Frontal cortex (tissue), 3 donors: ENCODE measurements at regions not wholly inside any gene's neighbourhood (a gene's known extent, or its start where the extent isn't known, plus 50 kb on each side); places are given as distances from the start of the nearest gene placed in this dataset.

Experiments used
- DNase-seq, 2 donors: peaks; one replicate each; pipeline ENCODE4 v3.0.0; 2012; ENCODE audit warnings: low spot score in 2 of 2
- FAIRE-seq: peaks from 2 replicates; lab custom pipeline; 2012; peaks lifted over from hg19 to GRCh38; lab: Jason Lieb, UNC
- donor health status: control.
- donor health status: control.
- donor health status: control.

DNA sequence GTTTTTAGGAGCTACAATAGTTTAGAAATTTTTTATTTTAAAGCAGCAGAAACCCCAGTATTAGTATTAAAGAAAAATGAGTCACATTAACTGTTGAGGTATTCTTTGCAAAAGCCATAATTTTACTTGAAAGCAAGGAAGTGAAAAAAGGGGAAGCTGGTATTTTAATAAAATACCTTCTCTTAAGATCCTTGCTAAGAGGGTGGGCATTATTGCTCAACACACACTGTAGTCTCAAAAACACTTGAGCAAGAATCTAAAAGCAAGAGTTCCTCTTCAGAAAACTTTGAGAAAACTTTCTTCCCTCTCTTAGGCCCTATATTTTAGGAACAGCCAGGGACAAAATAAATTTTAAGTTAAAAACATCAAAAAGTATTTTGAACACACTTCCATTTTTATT, 259.4 kb upstream of the DIAPH2 start:
- no peak for FAIRE-seq

GRCh38 chrX:96430756-96431455, 253.7 kb upstream of the DIAPH2 start:
- DNase-seq (no peak), FAIRE-seq (no peak)

More for the DNA sequence above, 259.4 kb upstream of the DIAPH2 start:
- DNase-seq = no peak

GRCh38 chrX:96432647-96433046, 252.0 kb upstream of the DIAPH2 start:
- DNase-seq (no peak), FAIRE-seq (no peak)

DNA sequence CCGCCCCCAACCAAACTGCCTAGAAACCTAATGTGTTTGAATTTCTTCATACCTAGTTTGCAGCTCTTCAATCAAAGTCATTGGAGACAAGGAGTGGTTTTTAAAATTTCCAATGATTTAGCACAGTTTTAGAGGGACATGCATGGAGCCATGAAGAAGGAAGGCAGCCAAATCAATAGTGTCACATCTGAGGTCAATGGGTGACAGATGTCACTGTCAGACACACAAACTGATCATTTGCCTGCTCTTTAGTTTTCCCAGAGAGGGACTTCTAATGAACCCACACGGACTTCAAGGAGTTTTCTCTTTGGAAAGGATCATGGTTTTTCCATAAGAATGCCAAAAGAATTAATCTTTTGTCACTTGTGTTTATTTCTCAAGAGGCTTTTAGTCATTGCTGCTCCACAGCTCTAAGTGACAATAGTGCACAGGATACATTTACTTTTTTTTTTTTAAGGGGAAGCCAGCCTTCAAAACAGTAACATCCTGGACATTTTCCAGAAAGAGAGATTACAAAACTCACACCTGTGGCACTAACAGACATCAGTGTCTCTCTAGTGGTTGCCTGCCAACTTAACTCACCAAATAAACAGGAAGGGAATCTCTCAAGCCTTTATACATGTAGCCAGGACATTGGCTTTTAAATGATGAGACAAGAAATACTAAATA, 251.1 kb upstream of the DIAPH2 start:
- FAIRE-seq (no peak), DNase-seq (no peak)

- DNase-seq = no peak
- no peak for FAIRE-seq
Observed at GRCh38 chrX:96435378-96436035, 249.1 kb upstream of the DIAPH2 start.

DNA sequence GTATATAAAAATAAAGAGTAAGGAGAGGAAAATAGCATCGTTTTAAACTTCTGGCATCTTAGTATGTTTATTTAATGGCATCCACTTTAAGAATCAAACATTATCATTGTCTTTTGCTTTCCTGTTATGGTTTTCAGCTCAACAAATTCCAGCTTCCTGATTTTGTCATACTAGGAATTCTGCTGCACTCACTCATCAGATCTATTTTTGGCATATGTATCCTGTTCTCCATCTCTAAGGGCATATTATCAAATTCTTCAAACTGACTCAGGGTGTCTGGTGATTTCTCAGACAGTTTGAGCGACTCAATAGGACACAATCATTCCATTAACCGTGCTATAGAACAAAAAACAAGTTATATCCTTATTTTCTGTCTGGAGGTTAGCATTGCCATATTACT, 248.5 kb upstream of the DIAPH2 start:
- no peak for DNase-seq
- no peak for FAIRE-seq

GRCh38 chrX:96438803-96439202, 245.8 kb upstream of the DIAPH2 start:
- FAIRE-seq = no peak
- DNase-seq = no peak

DNA sequence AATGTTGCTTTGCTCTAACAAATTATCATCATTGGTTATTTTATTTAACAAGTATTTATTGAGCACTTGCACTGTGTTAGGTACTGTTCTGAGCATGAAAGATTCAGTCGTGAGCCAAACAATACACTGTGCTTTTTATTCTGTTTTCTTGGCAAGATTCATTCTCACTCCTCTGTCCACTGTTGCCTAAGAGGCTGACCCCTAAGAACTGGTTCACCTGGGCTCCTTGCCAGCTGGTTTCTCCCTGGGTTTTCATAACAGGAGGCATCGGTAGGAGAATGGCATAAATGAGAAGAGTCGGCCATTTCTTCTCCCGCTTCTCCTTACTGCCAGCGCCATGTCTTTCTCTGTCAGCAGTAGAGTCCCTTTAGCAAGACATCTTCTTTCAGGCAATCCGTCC, 243.7 kb upstream of the DIAPH2 start:
- FAIRE-seq (no peak), DNase-seq (no peak)

DNA sequence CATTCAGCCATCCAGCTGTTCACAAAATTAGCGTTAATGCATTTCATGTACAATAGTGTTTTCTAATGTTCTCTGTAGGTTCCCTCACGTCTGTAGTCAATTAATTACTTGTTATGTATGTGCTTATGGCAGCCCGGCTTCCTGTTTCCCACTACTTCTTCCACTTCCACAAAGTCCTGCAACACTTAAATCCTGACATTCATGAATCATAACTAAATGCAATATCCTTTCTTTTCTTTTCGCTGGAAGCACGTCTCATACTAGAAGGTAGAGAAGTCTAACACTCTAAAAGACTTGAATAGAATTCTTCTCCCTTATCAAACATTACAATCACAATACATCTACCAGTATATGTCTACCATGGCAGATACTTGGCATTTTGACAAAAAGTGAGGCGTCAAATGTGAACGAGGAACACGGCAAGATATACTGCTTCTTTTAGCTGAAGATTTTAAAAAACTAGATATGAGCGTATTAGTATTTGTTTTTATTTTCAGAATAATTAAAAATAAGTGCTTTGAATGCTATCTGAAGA, 239.0 kb upstream of the DIAPH2 start:
- FAIRE-seq (no peak), DNase-seq (no peak)

DNA sequence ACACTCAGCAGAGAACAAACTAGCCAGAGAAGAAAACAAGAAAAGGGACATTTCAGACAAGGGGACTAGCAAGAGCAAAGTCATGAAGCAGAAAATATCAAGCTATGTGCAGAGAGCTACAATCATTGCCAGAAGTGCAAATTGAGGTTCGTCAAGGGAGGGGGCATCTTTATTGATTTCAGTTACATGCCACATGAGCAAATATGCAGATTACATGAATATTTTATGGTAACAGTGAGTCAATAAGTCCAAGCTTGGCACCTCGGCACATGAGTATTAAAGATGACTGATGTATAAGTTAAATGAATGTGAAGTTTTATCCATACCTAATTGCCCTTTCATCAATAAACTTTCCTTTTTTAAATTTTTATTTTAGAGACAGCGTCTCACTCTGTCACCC, 238.1 kb upstream of the DIAPH2 start:
- no peak for DNase-seq
- FAIRE-seq = no peak

GRCh38 chrX:96447161-96447560, 237.5 kb upstream of the DIAPH2 start:
- DNase-seq = no peak

DNA sequence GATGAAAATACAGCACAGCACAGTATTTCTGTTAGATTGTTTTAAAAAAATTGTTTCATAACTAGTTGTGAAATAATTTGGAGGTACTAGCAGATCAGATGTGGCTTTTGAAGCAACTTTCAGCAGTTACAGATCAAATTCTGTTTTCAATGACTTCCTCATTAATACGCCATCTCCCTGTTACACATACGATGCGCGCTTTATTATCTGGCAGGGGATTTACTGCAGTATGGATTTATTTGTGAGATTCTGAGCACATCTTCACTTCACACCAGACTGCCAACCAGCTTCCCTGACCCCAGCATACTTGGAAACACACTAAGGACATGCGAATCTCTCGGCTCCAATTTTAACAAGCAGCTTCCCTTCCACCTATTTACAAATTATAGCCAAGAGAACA, 235.5 kb upstream of the DIAPH2 start:
- DNase-seq (no peak), FAIRE-seq (no peak)

More at GRCh38 chrX:96447161-96447560, 237.5 kb upstream of the DIAPH2 start:
- FAIRE-seq = no peak

DNA sequence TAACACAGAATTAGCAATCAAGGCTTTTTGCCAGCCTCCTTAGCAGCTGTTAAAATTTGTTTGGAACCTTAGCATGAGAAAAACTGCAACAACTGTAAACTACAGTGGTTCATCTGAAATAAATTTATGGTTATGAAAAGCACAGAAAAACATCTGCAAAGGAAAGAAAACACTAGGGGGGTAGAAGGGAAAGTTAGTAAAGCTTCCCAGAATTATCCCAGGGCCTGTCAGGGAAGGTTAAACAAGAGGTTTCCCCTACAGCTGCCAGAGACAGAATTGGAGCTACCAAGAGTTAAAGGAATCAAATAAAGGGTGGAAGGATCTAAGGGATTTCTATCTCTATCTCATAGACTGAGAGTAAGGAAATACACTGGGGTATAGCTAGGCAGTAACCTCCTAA, 234.7 kb upstream of the DIAPH2 start:
- FAIRE-seq (no peak), DNase-seq (no peak)

DNA sequence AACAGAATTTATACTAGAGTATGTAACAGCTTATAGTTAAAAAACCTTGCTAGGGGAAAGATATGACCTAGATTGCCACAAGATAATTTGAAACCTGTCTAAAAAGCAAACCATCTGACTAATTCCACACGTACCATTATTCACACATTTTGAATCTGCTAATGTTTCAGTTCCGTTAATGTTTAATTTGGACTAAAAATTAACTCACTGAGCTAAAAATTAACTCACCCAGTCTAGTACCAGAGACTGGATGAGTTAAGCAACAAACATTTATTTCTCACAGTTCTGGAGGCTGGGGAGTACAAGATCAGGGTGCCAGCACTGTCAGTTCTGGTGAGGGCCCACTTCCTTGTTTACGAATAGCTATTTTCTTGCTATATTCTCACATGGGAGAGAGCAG, 231.5 kb upstream of the DIAPH2 start:
- DNase-seq = no peak
- FAIRE-seq = no peak

DNA sequence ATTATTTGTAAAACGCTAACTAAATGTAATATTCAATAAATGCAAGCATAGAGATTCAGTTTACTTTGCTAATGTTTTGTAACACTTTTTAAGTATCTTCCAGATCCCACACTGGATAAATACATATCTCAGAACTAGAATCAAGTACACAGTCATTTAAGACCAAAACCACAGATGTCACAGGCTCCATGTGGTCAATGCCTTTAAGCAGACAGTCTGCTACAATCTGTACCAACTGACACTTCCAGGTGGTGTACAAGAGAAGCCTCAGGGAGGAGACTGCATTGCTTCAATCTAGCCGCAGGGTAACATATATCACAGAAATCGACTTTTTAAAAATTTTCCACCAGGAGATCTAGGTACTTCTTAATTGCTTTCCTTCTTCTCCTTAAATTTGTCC, 229.6 kb upstream of the DIAPH2 start:
- no peak for DNase-seq
- no peak for FAIRE-seq

DNA sequence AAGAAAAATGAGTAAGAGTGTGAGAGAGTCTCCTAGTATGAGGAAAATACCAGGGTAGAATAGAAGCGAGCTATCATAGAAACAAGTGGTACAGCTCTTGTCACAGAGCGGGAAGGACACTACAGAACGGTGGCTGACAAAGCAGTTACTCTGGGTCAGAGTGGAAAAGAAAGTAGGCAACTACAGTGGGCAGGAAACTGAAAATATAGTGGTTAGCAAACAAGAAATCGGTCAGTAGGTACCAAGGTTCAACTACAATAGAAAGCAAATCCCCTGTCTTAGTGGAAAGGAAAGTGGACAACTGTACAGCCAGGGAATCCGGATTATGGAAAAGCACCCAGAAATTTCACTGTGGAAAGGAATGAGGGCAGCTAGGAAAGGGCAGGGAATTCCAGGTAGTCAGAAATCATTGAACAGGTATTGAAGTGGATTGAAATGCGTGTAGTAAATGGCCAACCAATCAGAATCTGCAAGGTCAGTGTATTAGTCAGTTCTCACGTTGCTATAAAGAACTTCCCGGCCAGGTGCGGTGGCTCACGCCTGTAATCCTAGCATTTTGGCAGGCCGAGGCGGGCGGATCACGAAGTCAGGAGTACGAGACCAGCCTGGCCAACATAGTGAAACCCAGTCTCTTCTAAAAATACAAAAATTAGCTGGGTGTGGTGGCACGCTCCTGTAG, 219.6 kb upstream of the DIAPH2 start:
- FAIRE-seq (no peak), DNase-seq (no peak)

DNA sequence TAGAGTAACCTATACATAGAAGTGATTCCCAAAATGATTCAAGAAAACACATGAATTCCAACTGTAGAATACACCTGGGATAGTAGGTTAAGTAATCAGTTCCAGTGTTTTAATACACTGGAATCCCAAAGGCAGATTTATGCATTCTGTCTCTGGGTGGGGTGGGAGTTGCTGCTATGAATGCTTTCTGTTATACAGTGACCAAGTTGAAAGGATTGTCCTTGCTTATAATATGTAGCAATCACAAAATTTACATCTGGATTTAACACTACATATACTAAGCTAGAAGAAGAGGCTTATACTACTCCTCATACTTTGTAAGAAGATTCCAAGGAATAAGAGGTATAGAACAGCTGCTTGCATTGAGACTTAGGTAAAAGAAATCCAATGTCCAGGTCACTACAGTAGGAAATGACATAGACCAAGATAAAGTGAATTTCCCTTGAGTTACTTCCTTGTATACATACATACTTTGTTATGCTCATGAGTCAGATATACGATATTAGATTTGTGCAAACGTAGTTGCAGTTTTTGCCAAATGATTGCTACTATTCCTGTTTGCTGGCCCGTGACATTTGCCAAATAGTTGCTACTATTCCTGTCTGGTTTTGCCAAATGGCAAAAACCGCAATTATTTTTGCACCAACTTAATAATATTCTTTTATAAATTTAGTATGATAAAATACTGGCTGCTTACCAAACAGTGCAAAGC, 210.5 kb upstream of the DIAPH2 start:
- FAIRE-seq = no peak
- no peak for DNase-seq

- no peak for DNase-seq
- no peak for FAIRE-seq
Observed at GRCh38 chrX:96474741-96475125, 209.9 kb upstream of the DIAPH2 start.

GRCh38 chrX:96480081-96480480, 204.6 kb upstream of the DIAPH2 start:
- no peak for DNase-seq

GRCh38 chrX:96481831-96482230, 202.8 kb upstream of the DIAPH2 start:
- DNase-seq (no peak), FAIRE-seq (no peak)

More at GRCh38 chrX:96480081-96480480, 204.6 kb upstream of the DIAPH2 start:
- FAIRE-seq = no peak
